Stimulated activated naive B cell treated with anti-CD40 and anti-IgM and Interleukin-4, amounts not matched to agents 10 μg/mL and 1 μg/mL and 100 μg/mL, for 72 hours (primary cell): ENCODE measurements at regions not wholly inside any gene's neighbourhood (a gene's known extent, or its start where the extent isn't known, plus 50 kb on each side); places are given as distances from the start of the nearest gene placed in this dataset.

ENCODE experiments used
- ATAC-seq, 2 donors: fragments of 150-1000 bp; cut with Tn5 transposase; replicated peaks; 2 replicates each; pipeline ENCODE4 v1.10.0; 2021; ENCODE audit warnings: moderate library complexity in 1 of 2
- DNase-seq: peaks from one replicate; pipeline ENCODE4 v3.0.0; 2021
- H3K27ac Mint-ChIP-seq: one replicate; pipeline ENCODE4 v1.8.0; 2022; ENCODE audit warnings: mild to moderate bottlenecking, mixed read lengths
- H3K27me3 Mint-ChIP-seq, 2 donors: one replicate each; pipeline ENCODE4 v1.8.0; 2022; ENCODE audit warnings: mixed read lengths in 2 of 2
- H3K36me3 Mint-ChIP-seq, 2 donors: one replicate each; pipeline ENCODE4 v1.8.0; 2022; ENCODE audit warnings: mixed read lengths in 2 of 2, mild to moderate bottlenecking in 1 of 2
- H3K4me1 Mint-ChIP-seq, 2 donors: one replicate each; pipeline ENCODE4 v1.8.0; 2022; ENCODE audit warnings: mixed read lengths in 2 of 2, mild to moderate bottlenecking in 1 of 2
- H3K4me3 Mint-ChIP-seq, 2 donors: one replicate each; pipeline ENCODE4 v1.8.0; 2022; ENCODE audit warnings: mild to moderate bottlenecking in 2 of 2, mixed read lengths in 2 of 2, moderate library complexity in 1 of 2
- H3K9me3 Mint-ChIP-seq, 2 donors: one replicate each; pipeline ENCODE4 v1.8.0; 2022; ENCODE audit warnings: mixed read lengths in 2 of 2, mild to moderate bottlenecking in 1 of 2

DNA sequence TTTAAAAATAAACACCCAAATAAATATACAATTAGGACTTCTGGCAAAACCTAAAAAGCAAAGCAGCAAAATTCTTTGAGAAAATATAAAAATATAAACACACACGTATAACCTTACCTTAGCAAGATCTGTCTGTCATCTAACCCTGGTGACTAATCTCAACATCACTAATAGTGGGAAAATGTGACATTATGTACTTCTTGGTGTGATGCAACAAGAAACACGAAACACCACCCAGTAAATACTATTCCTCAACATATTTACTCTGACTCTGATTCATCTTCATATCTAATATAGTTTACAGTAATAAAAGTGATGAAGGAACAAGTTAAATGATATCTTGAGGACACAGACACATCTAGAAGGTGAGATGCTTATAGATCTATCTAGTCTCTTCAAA lies 332.6 kb upstream of the MANEA start:
- Mint-ChIP-seq H3K36me3 (no peaks in the 10 kb centered on the region), H3K9me3 (no peaks in the 10 kb centered on the region), H3K4me1 (no peaks in the 10 kb centered on the region), H3K27me3 (no peaks in the 10 kb centered on the region), H3K27ac (no peak overlapping the region), H3K4me3 (no peak overlapping the region)
- DNase-seq (no peak), ATAC-seq (no peak)

GRCh38 chr6:95248499-95248898 lies 328.8 kb upstream of the MANEA start:
- Mint-ChIP-seq H3K27me3 (no peaks in the 10 kb centered on the region), H3K27ac (no peak overlapping the region), H3K4me3 (no peak overlapping the region), H3K4me1 (no peaks in the 10 kb centered on the region), H3K36me3 (no peaks in the 10 kb centered on the region), H3K9me3 (no peaks in the 10 kb centered on the region)
- ATAC-seq (no peak), DNase-seq (no peak)

GRCh38 chr6:95249175-95249574 lies 328.2 kb upstream of the MANEA start:
- no peaks in the 10 kb centered on the region for H3K27me3 Mint-ChIP-seq
- DNase-seq = no peak

DNA sequence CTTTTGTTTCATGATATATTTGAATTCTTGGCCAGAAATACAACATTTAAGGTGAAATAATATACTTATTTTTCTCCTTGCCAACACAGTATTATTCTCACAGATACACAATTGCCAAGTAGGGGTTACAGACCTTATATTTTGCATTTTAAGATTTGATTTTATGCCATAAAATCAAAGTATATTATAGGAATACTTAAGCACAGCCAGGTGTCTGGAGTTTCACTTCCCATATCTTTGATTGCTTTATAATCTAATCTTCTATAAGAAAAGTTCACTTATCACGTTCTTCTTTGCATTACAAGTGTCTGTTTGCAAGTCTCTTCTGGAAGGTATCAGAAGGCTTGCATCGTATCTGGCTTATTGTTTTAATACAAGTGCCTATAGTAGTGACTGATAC lies 327.7 kb upstream of the MANEA start:
- no peaks in the 10 kb centered on the region for H3K27me3 Mint-ChIP-seq
- no peak for DNase-seq
- no peak overlapping the region for H3K27ac Mint-ChIP-seq
- no peaks in the 10 kb centered on the region for H3K36me3 Mint-ChIP-seq
- no peaks in the 10 kb centered on the region for H3K4me1 Mint-ChIP-seq
- no peak for ATAC-seq
- H3K9me3 Mint-ChIP-seq = no peaks in the 10 kb centered on the region
- no peak overlapping the region for H3K4me3 Mint-ChIP-seq

More at GRCh38 chr6:95249175-95249574, 328.2 kb upstream of the MANEA start:
- no peak overlapping the region for H3K4me3 Mint-ChIP-seq
- H3K4me1 Mint-ChIP-seq = no peaks in the 10 kb centered on the region
- ATAC-seq = no peak
- H3K9me3 Mint-ChIP-seq = no peaks in the 10 kb centered on the region
- no peak overlapping the region for H3K27ac Mint-ChIP-seq
- no peaks in the 10 kb centered on the region for H3K36me3 Mint-ChIP-seq

DNA sequence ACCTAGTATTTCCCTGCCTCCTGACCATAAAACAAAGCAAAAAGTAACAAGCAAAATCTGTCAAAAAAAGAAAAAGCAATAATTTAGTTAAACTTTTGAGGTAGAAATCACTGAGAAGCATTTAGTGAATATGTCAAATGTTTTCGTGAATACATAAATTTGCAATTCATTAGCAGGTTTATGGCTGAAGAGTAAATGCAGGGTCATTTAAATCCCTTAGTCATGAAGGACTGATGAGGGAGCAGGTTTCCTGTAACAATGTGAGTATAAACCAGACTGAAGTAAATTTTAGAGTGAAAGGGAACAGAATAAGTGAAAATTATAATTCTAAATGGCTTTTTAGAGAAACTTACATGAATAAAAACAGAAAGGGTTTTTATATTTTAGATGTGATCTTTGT lies 313.5 kb upstream of the MANEA start:
- Mint-ChIP-seq H3K4me3 (no peak overlapping the region), H3K27me3 (no peaks in the 10 kb centered on the region), H3K4me1 (no peaks in the 10 kb centered on the region), H3K36me3 (no peaks in the 10 kb centered on the region), H3K9me3 (peaks cover 2 to 3% of the 10 kb centered on the region in 2 donors), H3K27ac (no peak overlapping the region)
- ATAC-seq (no peak), DNase-seq (no peak)

- H3K9me3 Mint-ChIP-seq = peaks cover 2 to 3% of the 10 kb centered on the region in 2 donors
- no peaks in the 10 kb centered on the region for H3K27me3 Mint-ChIP-seq
- no peaks in the 10 kb centered on the region for H3K4me1 Mint-ChIP-seq
- no peak overlapping the region for H3K4me3 Mint-ChIP-seq
- DNase-seq = no peak
- ATAC-seq = no peak
- no peak overlapping the region for H3K27ac Mint-ChIP-seq
- no peaks in the 10 kb centered on the region for H3K36me3 Mint-ChIP-seq
These were observed 310.6 kb upstream of the MANEA start for GRCh38 chr6:95266537-95267258.

- no peak overlapping the region for H3K4me3 Mint-ChIP-seq
- H3K36me3 Mint-ChIP-seq = no peaks in the 10 kb centered on the region
- DNase-seq (no peak), ATAC-seq (no peak)
- H3K9me3 Mint-ChIP-seq = no peaks in the 10 kb centered on the region
- no peak overlapping the region for H3K27ac Mint-ChIP-seq
- no peaks in the 10 kb centered on the region for H3K4me1 Mint-ChIP-seq
- no peaks in the 10 kb centered on the region for H3K27me3 Mint-ChIP-seq
These were observed 302.6 kb upstream of the MANEA start for GRCh38 chr6:95274686-95275235.

DNA sequence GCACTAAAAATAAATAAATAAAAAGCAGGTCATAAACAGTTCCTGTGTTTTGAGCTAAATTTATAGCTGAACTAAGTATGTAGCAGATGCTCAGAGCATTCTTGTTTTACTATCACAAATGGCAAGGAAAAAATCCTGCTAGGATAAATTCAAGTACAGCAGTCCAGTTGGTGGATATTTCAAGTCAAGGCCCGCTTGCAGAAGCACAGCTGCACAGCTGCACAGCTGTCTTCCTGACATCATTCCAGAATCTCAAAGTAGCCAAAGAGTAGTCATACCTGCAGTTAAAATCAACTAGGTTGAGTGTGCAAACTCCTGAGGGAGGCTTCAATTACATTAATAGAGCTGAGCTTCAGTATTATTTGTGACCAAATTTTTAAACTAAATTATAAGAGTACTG lies 297.7 kb upstream of the MANEA start:
- Mint-ChIP-seq H3K27me3 (no peaks in the 10 kb centered on the region), H3K36me3 (no peaks in the 10 kb centered on the region), H3K4me3 (no peak overlapping the region), H3K4me1 (no peaks in the 10 kb centered on the region), H3K9me3 (no peaks in the 10 kb centered on the region), H3K27ac (no peak overlapping the region)
- no peak for ATAC-seq
- DNase-seq = no peak

DNA sequence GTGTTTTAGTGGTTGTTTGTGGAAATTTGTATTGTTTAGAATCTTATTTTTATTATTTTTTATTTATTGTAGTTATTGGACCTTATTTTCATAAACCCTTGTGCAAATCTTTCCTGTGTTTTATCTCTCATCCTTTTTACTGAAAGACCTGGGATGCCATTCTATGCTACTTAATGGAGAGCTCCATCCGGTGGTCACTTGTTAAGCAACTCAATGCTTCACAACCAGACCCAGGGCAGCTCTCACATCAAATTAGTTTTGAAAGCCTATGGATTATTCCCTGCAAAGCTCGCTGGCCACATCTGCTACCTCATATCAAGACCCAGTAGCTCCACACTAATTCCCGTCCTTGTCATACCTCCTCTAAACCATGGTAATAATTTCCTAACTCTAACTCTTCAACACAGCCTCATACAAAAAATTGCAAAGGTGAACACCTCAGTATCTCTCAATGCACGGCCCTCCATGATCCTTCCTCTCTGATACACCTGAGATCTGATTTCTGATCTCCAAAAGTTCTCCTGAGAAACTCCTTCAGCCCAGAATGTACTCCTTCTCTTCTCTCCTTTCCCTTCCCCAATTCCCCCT lies 296.6 kb upstream of the MANEA start:
- Mint-ChIP-seq H3K4me1 (no peaks in the 10 kb centered on the region), H3K27ac (no peak overlapping the region), H3K9me3 (no peaks in the 10 kb centered on the region), H3K36me3 (no peaks in the 10 kb centered on the region), H3K27me3 (no peaks in the 10 kb centered on the region), H3K4me3 (no peak overlapping the region)
- ATAC-seq = peak in 1 of 2 donors; percentile 56
- no peak for DNase-seq

DNA sequence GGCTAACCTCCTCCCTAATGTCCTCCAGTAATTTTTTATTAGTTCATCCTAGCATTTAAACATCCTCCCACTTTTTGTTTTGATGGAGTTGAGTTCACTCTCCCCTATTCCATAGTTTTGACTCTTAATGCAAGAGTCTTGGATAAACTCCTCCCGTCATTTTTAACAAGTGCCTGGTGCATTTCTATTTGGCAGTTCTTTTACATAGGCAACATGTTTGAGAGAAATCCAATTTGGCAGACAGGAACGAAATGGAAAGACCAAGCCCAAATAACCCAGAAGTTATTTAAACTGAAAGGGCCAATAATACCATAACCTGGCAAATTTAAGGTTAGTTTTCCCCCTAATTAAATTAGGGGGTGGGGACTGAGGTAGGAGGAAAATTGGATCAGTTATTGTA lies 291.5 kb upstream of the MANEA start:
- Mint-ChIP-seq H3K4me3 (no peak overlapping the region), H3K4me1 (no peaks in the 10 kb centered on the region), H3K36me3 (no peaks in the 10 kb centered on the region), H3K27ac (no peak overlapping the region), H3K9me3 (no peaks in the 10 kb centered on the region), H3K27me3 (no peaks in the 10 kb centered on the region)
- ATAC-seq = no peak
- DNase-seq = no peak

DNA sequence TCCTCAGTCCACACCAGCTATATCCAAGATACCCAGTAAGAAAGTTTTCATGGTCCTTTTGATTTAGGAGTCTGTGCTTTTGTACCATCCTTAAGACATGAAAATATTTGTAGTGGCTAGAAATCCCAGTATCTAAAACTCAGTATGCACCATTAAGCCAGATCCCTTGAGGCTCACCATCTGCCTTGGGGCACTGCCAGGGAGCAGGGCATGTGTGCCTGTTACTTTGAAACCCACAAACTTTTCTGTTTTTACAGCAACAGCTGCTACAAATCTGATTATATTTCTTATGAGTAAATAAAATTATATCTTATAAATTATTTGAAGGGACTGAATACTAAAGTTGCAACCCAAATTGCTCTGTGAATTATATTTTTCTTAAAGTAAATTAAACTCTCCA lies 290.5 kb upstream of the MANEA start:
- no peak overlapping the region for H3K4me3 Mint-ChIP-seq

GRCh38 chr6:95288251-95288650 lies 289.1 kb upstream of the MANEA start:
- Mint-ChIP-seq H3K36me3 (no peaks in the 10 kb centered on the region), H3K9me3 (no peaks in the 10 kb centered on the region), H3K4me3 (no peak overlapping the region), H3K27me3 (no peaks in the 10 kb centered on the region), H3K4me1 (no peaks in the 10 kb centered on the region), H3K27ac (no peak overlapping the region)
- no peak for ATAC-seq
- no peak for DNase-seq

More for the DNA sequence above, 290.5 kb upstream of the MANEA start:
- no peak for ATAC-seq
- Mint-ChIP-seq H3K27ac (no peak overlapping the region), H3K27me3 (no peaks in the 10 kb centered on the region), H3K9me3 (no peaks in the 10 kb centered on the region), H3K36me3 (no peaks in the 10 kb centered on the region), H3K4me1 (no peaks in the 10 kb centered on the region)
- DNase-seq = no peak

DNA sequence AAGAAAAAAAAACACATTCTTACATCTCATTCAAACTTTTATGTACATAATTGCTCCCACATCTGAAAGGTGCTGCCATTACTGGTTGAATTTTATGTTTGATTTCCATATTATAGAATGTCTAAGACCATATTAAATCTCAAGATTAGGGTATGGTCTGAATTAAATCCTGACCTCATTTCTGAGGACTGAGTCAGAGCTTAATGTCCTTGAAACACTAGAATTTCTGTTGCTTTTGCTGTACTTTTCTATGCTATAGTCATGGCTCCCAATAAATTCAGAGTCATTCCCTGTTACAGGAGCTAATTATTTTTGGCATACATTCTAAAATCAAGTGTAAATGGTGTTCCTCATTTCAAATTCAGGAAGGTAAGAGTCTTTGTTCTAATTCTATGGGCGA lies 285.3 kb upstream of the MANEA start:
- no peak overlapping the region for H3K4me3 Mint-ChIP-seq
- no peaks in the 10 kb centered on the region for H3K27me3 Mint-ChIP-seq
- H3K36me3 Mint-ChIP-seq = no peaks in the 10 kb centered on the region
- no peaks in the 10 kb centered on the region for H3K9me3 Mint-ChIP-seq
- H3K4me1 Mint-ChIP-seq = no peaks in the 10 kb centered on the region
- DNase-seq = no peak
- ATAC-seq = no peak
- H3K27ac Mint-ChIP-seq = no peak overlapping the region

- Mint-ChIP-seq H3K9me3 (no peaks in the 10 kb centered on the region), H3K27ac (no peak overlapping the region), H3K4me1 (no peaks in the 10 kb centered on the region), H3K36me3 (no peaks in the 10 kb centered on the region), H3K4me3 (no peak overlapping the region), H3K27me3 (no peaks in the 10 kb centered on the region)
- DNase-seq (no peak), ATAC-seq (no peak)
These were observed 284.1 kb upstream of the MANEA start for GRCh38 chr6:95293257-95293656.

- Mint-ChIP-seq H3K4me3 (no peak overlapping the region), H3K27ac (no peak overlapping the region), H3K9me3 (no peaks in the 10 kb centered on the region), H3K36me3 (no peaks in the 10 kb centered on the region), H3K4me1 (no peaks in the 10 kb centered on the region), H3K27me3 (no peaks in the 10 kb centered on the region)
- DNase-seq (no peak), ATAC-seq (no peak)
These were observed 283.3 kb upstream of the MANEA start for GRCh38 chr6:95294043-95294442.
